GM23338 (cell line): ENCODE measurements at regions not wholly inside any gene's neighbourhood (a gene's known extent, or its start where the extent isn't known, plus 50 kb on each side); places are given as distances from the start of the nearest gene placed in this dataset.

Experiments used
- ATAC-seq: fragments of 200-7000 bp; cut with Tn5 transposase; 3 replicates; pipeline ENCODE4 v1.9.1; 2020
- DNase-seq: peaks from one replicate; pipeline ENCODE4 v3.0.0-alpha.2; 2015; ENCODE audit warnings: low spot score
- H2AFZ ChIP-seq: fragments of 200-600 bp; sonication (generic); 2 replicates; pipeline ENCODE4 v1.8.0; 2016; ENCODE audit warnings: antibody characterized with exemption, mild to moderate bottlenecking, moderate library complexity
- H3F3A ChIP-seq: fragments of 200-600 bp; sonication (generic); replicated peaks from 2 replicates; pipeline ENCODE4 v1.8.0; 2017; ENCODE audit warnings: antibody characterized with exemption, mixed run types, low read depth
- H3K27ac ChIP-seq: fragments of 200-600 bp; sonication (generic); 2 replicates; pipeline ENCODE4 v1.6.1; 2016; ENCODE audit warnings: low read depth
- H3K27me3 ChIP-seq: fragments of 200-600 bp; sonication (generic); 2 replicates; pipeline ENCODE4 v1.8.0; 2016; ENCODE audit warnings: mild to moderate bottlenecking, mixed run types, moderate library complexity; ENCODE audit not compliant: insufficient read depth
- H3K36me3 ChIP-seq: fragments of 200-600 bp; sonication (generic); 2 replicates; pipeline ENCODE4 v1.8.0; 2016; ENCODE audit warnings: mild to moderate bottlenecking; ENCODE audit not compliant: insufficient read depth
- H3K4me1 ChIP-seq: fragments of 200-600 bp; sonication (generic); 2 replicates; pipeline ENCODE4 v1.8.0; 2016; ENCODE audit warnings: mild to moderate bottlenecking, moderate library complexity; ENCODE audit not compliant: insufficient read depth
- H3K4me2 ChIP-seq: fragments of 200-600 bp; sonication (generic); 2 replicates; pipeline ENCODE4 v1.7.1; 2017; ENCODE audit warnings: mixed run types
- H3K4me3 ChIP-seq: fragments of 200-600 bp; sonication (generic); 2 replicates; pipeline ENCODE4 v1.6.1; 2016; ENCODE audit warnings: mixed run types
- H3K79me2 ChIP-seq: fragments of 200-600 bp; sonication (generic); replicated peaks from 2 replicates; pipeline ENCODE4 v1.8.0; 2017; ENCODE audit warnings: mild to moderate bottlenecking; ENCODE audit not compliant: insufficient read depth
- H3K9me2 ChIP-seq: fragments of 200-600 bp; sonication (generic); 2 replicates; pipeline ENCODE4 v1.8.0; 2017; ENCODE audit not compliant: insufficient read depth
- H4K20me1 ChIP-seq: fragments of 200-600 bp; sonication (generic); replicated peaks from 2 replicates; pipeline ENCODE4 v1.8.0; 2017; ENCODE audit warnings: mild to moderate bottlenecking; ENCODE audit not compliant: insufficient read depth
- H3K27ac Mint-ChIP-seq: 2 replicates; pipeline ENCODE4 v1.8.0; 2020; ENCODE audit warnings: inconsistent platforms, mild to moderate bottlenecking, moderate library complexity, mixed read lengths
- H3K27me3 Mint-ChIP-seq: 3 replicates; pipeline ENCODE4 v1.8.0; 2022; ENCODE audit warnings: low read depth, mild to moderate bottlenecking, moderate library complexity, mixed read lengths, inconsistent platforms; ENCODE audit not compliant: insufficient read depth, poor library complexity
- H3K36me3 Mint-ChIP-seq: 3 replicates; pipeline ENCODE4 v1.8.0; 2021; ENCODE audit warnings: low read depth, mild to moderate bottlenecking, inconsistent platforms, moderate library complexity, mixed read lengths
- H3K4me1 Mint-ChIP-seq: 3 replicates; pipeline ENCODE4 v1.8.0; 2020; ENCODE audit warnings: mild to moderate bottlenecking, inconsistent platforms, mixed read lengths
- H3K4me3 Mint-ChIP-seq: 3 replicates; pipeline ENCODE4 v1.8.0; 2021; ENCODE audit warnings: moderate library complexity, mild to moderate bottlenecking, inconsistent platforms, mixed read lengths
- H3K9me3 Mint-ChIP-seq: 3 replicates; pipeline ENCODE4 v1.8.0; 2020; ENCODE audit warnings: moderate library complexity, mild to moderate bottlenecking, inconsistent platforms, mixed read lengths
- CTCF ChIP-seq, 2 experiments: fragments of 200-600 bp in 1 of 2; sonication (generic) in 1 of 2; conservative IDR thresholded peaks; 2 replicates each; pipeline versions ENCODE4 v1.5.1 to v1.6.1; 2016 to 2017; ENCODE audit warnings: antibody characterized with exemption in 2 of 2, low read depth in 2 of 2, mild to moderate bottlenecking in 2 of 2, moderate library complexity in 1 of 2
- ETS1 ChIP-seq: IDR thresholded peaks from 2 replicates; pipeline ENCODE4 v1.6.1; 2016; ENCODE audit warnings: antibody characterized with exemption
- EZH2 ChIP-seq: fragments of 200-600 bp; sonication (generic); IDR thresholded peaks from one replicate; pipeline ENCODE4 v1.8.0; 2017; ENCODE audit warnings: antibody characterized with exemption, mild to moderate bottlenecking, low read depth; ENCODE audit not compliant: unreplicated experiment
- EZH2phosphoT487 ChIP-seq: fragments of 200-600 bp; sonication (generic); IDR thresholded peaks from one replicate; pipeline ENCODE4 v1.8.1; 2018; ENCODE audit warnings: antibody characterized with exemption; ENCODE audit not compliant: unreplicated experiment
- JUNB ChIP-seq: IDR thresholded peaks from one replicate; pipeline ENCODE4 v1.6.1; 2016; ENCODE audit warnings: antibody characterized with exemption; ENCODE audit not compliant: unreplicated experiment
- NANOG ChIP-seq: IDR thresholded peaks from 2 replicates; pipeline ENCODE4 v1.6.1; 2016; ENCODE audit warnings: antibody characterized with exemption, borderline replicate concordance
- POLR2AphosphoS5 ChIP-seq: IDR thresholded peaks from 2 replicates; pipeline ENCODE4 v1.6.1; 2016; ENCODE audit warnings: antibody characterized with exemption, low read depth
- STAT1 ChIP-seq: IDR thresholded peaks from one replicate; pipeline ENCODE4 v1.6.1; 2016; ENCODE audit warnings: antibody characterized with exemption; ENCODE audit not compliant: unreplicated experiment
- ZNF114 ChIP-seq: fragments of 250-450 bp; sonication (Bioruptor Pico); IDR thresholded peaks from 2 replicates; pipeline ENCODE4 v1.5.0; 2020; ENCODE audit warnings: mild to moderate bottlenecking, moderate library complexity
- ZNF331 ChIP-seq: fragments of 250-450 bp; sonication (Bioruptor Pico); IDR thresholded peaks from 2 replicates; pipeline ENCODE4 v1.5.0; 2020; ENCODE audit warnings: low read depth, mild to moderate bottlenecking, moderate library complexity
- ZNF462 ChIP-seq: fragments of 250-450 bp; sonication (Bioruptor Pico); IDR thresholded peaks from 2 replicates; pipeline ENCODE4 v1.5.0; 2020; ENCODE audit warnings: mild to moderate bottlenecking, moderate library complexity
- TF ChIP-seq, protein P1 (sequence below): IDR thresholded peaks from one replicate; pipeline ENCODE4 v1.6.1; 2018; ENCODE audit warnings: antibody characterized with exemption; ENCODE audit not compliant: unreplicated experiment

GRCh38 chr4:113840861-113841260 is 79.3 kb upstream of the CAMK2D start:
- no peak for ATAC-seq

More at GRCh38 chr4:113840861-113841260, 79.3 kb upstream of the CAMK2D start:
- no peaks in the 10 kb centered on the region for H4K20me1 ChIP-seq
- Mint-ChIP-seq H3K4me3 (no peak overlapping the region), H3K27ac (no peak overlapping the region), H3K36me3 (no peaks in the 10 kb centered on the region), H3K9me3 (no peaks in the 10 kb centered on the region), H3K4me1 (no peaks in the 10 kb centered on the region), H3K27me3 (no peaks in the 10 kb centered on the region)
- no peaks in the 10 kb centered on the region for H3K36me3 ChIP-seq
- H3K9me2 ChIP-seq = no peaks in the 10 kb centered on the region
- H3K4me2 ChIP-seq = no peak overlapping the region
- DNase-seq = no peak
- no peaks in the 10 kb centered on the region for H3K27me3 ChIP-seq
- no peaks in the 10 kb centered on the region for H3F3A ChIP-seq
- H3K4me3 ChIP-seq = no peak overlapping the region
- no peaks in the 10 kb centered on the region for H3K79me2 ChIP-seq
- TF ChIP-seq, protein P1, sequence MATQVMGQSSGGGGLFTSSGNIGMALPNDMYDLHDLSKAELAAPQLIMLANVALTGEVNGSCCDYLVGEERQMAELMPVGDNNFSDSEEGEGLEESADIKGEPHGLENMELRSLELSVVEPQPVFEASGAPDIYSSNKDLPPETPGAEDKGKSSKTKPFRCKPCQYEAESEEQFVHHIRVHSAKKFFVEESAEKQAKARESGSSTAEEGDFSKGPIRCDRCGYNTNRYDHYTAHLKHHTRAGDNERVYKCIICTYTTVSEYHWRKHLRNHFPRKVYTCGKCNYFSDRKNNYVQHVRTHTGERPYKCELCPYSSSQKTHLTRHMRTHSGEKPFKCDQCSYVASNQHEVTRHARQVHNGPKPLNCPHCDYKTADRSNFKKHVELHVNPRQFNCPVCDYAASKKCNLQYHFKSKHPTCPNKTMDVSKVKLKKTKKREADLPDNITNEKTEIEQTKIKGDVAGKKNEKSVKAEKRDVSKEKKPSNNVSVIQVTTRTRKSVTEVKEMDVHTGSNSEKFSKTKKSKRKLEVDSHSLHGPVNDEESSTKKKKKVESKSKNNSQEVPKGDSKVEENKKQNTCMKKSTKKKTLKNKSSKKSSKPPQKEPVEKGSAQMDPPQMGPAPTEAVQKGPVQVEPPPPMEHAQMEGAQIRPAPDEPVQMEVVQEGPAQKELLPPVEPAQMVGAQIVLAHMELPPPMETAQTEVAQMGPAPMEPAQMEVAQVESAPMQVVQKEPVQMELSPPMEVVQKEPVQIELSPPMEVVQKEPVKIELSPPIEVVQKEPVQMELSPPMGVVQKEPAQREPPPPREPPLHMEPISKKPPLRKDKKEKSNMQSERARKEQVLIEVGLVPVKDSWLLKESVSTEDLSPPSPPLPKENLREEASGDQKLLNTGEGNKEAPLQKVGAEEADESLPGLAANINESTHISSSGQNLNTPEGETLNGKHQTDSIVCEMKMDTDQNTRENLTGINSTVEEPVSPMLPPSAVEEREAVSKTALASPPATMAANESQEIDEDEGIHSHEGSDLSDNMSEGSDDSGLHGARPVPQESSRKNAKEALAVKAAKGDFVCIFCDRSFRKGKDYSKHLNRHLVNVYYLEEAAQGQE = no peak
- TF ChIP-seq CTCF (conservative IDR thresholded peaks at IDR 0.05; ENCODE audit: low read depth in 2 of 2) (no peak), EZH2 (no peak), ZNF114 (CRISPR knock-in tag) (no peak), EZH2phosphoT487 (no peak), POLR2AphosphoS5 (no peak), NANOG (no peak), JUNB (no peak), ZNF331 (CRISPR knock-in tag) (no peak), STAT1 (no peak), ETS1 (no peak), ZNF462 (no peak)
- no peak overlapping the region for H3K27ac ChIP-seq
- H2AFZ ChIP-seq = no peak overlapping the region
- H3K4me1 ChIP-seq = no peaks in the 10 kb centered on the region
